HL-60 (cell line): ENCODE measurements at regions not wholly inside any gene's neighbourhood (a gene's known extent, or its start where the extent isn't known, plus 50 kb on each side); places are given as distances from the start of the nearest gene placed in this dataset.

ENCODE experiments used
- DNase-seq, 2 experiments: peaks; one replicate each; pipeline ENCODE4 v3.0.0-alpha.2; 2010 to 2020; ENCODE audit warnings: low read depth in 1 of 2, low spot score in 1 of 2
- H3K27ac ChIP-seq: fragments of 250-450 bp; sonication (Bioruptor Pico); replicated peaks from 2 replicates; pipeline ENCODE4 v1.5.1; 2020; ENCODE audit warnings: mild to moderate bottlenecking, moderate library complexity
- H3K27me3 ChIP-seq: fragments of 250-450 bp; sonication (Bioruptor Pico); 2 replicates; pipeline ENCODE4 v1.5.1; 2021; ENCODE audit warnings: mild to moderate bottlenecking, moderate library complexity; ENCODE audit not compliant: insufficient read depth, poor library complexity, severe bottlenecking
- H3K4me3 ChIP-seq: replicated peaks from 2 replicates; pipeline ENCODE4 v1.5.1; 2011; ENCODE audit warnings: mild to moderate bottlenecking, control low read depth, low read length; ENCODE audit not compliant: insufficient read depth
- GABPA ChIP-seq: IDR thresholded peaks from 2 replicates; pipeline ENCODE4 v1.6.1; 2012; ENCODE audit warnings: low read depth
- POLR2AphosphoS5 ChIP-seq: IDR thresholded peaks from 2 replicates; pipeline ENCODE4 v1.6.1; 2012; ENCODE audit warnings: low read depth
- SPI1 ChIP-seq: IDR thresholded peaks from 2 replicates; pipeline ENCODE4 v1.6.1; 2012; ENCODE audit warnings: low read depth, mild to moderate bottlenecking, borderline replicate concordance
- TF ChIP-seq, protein P1 (sequence below): IDR thresholded peaks from 2 replicates; pipeline ENCODE4 v1.6.1; 2012; ENCODE audit warnings: low read depth; ENCODE audit not compliant: insufficient replicate concordance
- TF ChIP-seq, protein P2 (sequence below): IDR thresholded peaks from one replicate; pipeline ENCODE4 v1.5.1; 2011; ENCODE audit warnings: low read length, control low read depth, inconsistent platforms; ENCODE audit not compliant: insufficient read depth

DNA sequence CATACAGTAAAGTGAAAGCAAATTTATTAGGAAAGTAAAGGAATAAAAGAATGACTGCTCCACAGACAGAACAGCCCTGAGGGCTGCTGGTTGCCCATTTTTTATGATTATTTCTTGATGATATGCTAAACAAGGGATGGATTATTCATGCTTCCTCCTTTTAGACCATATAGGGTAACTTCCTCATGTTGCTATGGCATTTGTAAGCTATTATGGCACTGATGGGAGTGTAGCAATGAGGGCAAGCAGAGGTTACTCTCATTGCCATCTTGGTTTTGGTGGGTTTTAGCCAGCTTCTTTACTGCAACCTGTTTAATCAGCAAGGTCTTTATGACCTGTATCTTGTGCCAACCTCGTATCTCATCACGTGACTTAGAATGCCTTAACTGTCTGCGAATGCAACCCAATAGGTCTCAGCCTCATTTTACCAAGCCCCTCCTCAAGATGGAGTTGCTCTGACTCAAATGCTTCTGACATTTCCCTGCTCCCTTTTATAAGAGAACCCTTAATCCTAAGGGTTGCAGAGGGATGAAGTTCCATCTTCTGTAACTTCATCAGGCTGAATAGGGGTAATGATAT, 280.1 kb upstream of the RGS17 start:
- DNase-seq: no peak
- Histone ChIP-seq H3K4me3 (no peak overlapping the region), H3K27ac (no peak overlapping the region), H3K27me3 (no peaks in the 10 kb centered on the region)
- TF ChIP-seq, protein P1, sequence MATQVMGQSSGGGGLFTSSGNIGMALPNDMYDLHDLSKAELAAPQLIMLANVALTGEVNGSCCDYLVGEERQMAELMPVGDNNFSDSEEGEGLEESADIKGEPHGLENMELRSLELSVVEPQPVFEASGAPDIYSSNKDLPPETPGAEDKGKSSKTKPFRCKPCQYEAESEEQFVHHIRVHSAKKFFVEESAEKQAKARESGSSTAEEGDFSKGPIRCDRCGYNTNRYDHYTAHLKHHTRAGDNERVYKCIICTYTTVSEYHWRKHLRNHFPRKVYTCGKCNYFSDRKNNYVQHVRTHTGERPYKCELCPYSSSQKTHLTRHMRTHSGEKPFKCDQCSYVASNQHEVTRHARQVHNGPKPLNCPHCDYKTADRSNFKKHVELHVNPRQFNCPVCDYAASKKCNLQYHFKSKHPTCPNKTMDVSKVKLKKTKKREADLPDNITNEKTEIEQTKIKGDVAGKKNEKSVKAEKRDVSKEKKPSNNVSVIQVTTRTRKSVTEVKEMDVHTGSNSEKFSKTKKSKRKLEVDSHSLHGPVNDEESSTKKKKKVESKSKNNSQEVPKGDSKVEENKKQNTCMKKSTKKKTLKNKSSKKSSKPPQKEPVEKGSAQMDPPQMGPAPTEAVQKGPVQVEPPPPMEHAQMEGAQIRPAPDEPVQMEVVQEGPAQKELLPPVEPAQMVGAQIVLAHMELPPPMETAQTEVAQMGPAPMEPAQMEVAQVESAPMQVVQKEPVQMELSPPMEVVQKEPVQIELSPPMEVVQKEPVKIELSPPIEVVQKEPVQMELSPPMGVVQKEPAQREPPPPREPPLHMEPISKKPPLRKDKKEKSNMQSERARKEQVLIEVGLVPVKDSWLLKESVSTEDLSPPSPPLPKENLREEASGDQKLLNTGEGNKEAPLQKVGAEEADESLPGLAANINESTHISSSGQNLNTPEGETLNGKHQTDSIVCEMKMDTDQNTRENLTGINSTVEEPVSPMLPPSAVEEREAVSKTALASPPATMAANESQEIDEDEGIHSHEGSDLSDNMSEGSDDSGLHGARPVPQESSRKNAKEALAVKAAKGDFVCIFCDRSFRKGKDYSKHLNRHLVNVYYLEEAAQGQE: no peak
- TF ChIP-seq, protein P2, sequence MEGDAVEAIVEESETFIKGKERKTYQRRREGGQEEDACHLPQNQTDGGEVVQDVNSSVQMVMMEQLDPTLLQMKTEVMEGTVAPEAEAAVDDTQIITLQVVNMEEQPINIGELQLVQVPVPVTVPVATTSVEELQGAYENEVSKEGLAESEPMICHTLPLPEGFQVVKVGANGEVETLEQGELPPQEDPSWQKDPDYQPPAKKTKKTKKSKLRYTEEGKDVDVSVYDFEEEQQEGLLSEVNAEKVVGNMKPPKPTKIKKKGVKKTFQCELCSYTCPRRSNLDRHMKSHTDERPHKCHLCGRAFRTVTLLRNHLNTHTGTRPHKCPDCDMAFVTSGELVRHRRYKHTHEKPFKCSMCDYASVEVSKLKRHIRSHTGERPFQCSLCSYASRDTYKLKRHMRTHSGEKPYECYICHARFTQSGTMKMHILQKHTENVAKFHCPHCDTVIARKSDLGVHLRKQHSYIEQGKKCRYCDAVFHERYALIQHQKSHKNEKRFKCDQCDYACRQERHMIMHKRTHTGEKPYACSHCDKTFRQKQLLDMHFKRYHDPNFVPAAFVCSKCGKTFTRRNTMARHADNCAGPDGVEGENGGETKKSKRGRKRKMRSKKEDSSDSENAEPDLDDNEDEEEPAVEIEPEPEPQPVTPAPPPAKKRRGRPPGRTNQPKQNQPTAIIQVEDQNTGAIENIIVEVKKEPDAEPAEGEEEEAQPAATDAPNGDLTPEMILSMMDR: no peak
- TF ChIP-seq SPI1 (no peak), POLR2AphosphoS5 (no peak)

DNA sequence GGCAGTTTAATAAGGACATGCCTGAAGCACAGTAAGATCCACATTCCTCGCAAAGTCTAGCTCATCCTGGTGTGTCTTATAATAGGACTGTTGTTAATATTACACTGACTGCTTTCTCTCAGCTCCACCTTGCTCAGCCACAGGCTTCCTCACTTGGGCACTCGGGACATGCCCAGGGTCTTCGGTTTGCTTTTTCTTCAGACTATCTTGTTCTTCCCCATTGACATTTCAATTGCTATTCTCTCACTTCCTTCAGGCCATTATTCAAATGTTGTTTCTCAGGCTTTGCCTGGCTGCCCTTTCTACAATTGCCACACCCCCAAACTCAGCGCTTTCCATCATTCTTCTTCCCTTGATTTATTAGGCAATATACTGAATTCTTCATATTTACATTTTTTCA, 274.8 kb upstream of the RGS17 start:
- no peak for DNase-seq
- TF ChIP-seq POLR2AphosphoS5 (no peak), SPI1 (no peak), GABPA (no peak)
- TF ChIP-seq, protein P1: no peak
- TF ChIP-seq, protein P2: no peak
- Histone ChIP-seq H3K27ac (no peak overlapping the region), H3K27me3 (no peaks in the 10 kb centered on the region), H3K4me3 (no peak overlapping the region)

DNA sequence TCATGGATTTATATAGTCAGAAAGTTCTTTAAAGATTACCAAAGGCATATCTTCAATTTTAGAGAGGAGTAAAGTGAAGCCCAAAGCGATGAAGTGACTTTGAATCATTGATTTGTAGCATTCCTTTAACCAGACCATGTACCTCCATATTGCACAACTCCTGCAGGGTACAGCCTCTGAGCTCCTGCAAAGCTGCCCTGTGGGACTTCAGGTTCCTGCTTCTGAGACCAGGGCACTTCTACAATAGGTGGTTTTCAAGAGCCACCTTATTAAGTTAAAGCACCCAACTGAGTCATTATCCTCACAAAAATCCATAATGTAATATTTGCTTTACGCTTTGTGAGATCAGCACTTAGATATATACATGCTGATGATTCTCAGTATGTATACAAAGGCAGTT, 270.7 kb upstream of the RGS17 start:
- no peak for DNase-seq
- TF ChIP-seq POLR2AphosphoS5 (no peak), GABPA (no peak), SPI1 (no peak)
- TF ChIP-seq, protein P1: no peak
- TF ChIP-seq, protein P2: no peak
- Histone ChIP-seq H3K27me3 (no peaks in the 10 kb centered on the region), H3K27ac (no peak overlapping the region), H3K4me3 (no peak overlapping the region)
